GM23338 (cell line): ENCODE measurements at regions not wholly inside any gene's neighbourhood (a gene's known extent, or its start where the extent isn't known, plus 50 kb on each side); places are given as distances from the start of the nearest gene placed in this dataset.

Source experiments
- CREB1 ChIP-seq: fragments of 250-450 bp; sonication (Bioruptor Pico); IDR thresholded peaks from 2 replicates; pipeline ENCODE4 v1.5.0; 2020; ENCODE audit warnings: low read depth, mild to moderate bottlenecking, moderate library complexity
- CTCF ChIP-seq, 2 experiments: fragments of 200-600 bp in 1 of 2; sonication (generic) in 1 of 2; conservative IDR thresholded peaks; 2 replicates each; pipeline versions ENCODE4 v1.5.1 to v1.6.1; 2016 to 2017; ENCODE audit warnings: antibody characterized with exemption in 2 of 2, low read depth in 2 of 2, mild to moderate bottlenecking in 2 of 2, moderate library complexity in 1 of 2
- EZH2 ChIP-seq: fragments of 200-600 bp; sonication (generic); IDR thresholded peaks from one replicate; pipeline ENCODE4 v1.8.0; 2017; ENCODE audit warnings: antibody characterized with exemption, mild to moderate bottlenecking, low read depth; ENCODE audit not compliant: unreplicated experiment
- EZH2phosphoT487 ChIP-seq: fragments of 200-600 bp; sonication (generic); IDR thresholded peaks from one replicate; pipeline ENCODE4 v1.8.1; 2018; ENCODE audit warnings: antibody characterized with exemption; ENCODE audit not compliant: unreplicated experiment
- JUNB ChIP-seq: IDR thresholded peaks from one replicate; pipeline ENCODE4 v1.6.1; 2016; ENCODE audit warnings: antibody characterized with exemption; ENCODE audit not compliant: unreplicated experiment
- NANOG ChIP-seq: IDR thresholded peaks from 2 replicates; pipeline ENCODE4 v1.6.1; 2016; ENCODE audit warnings: antibody characterized with exemption, borderline replicate concordance
- POLR2AphosphoS5 ChIP-seq: IDR thresholded peaks from 2 replicates; pipeline ENCODE4 v1.6.1; 2016; ENCODE audit warnings: antibody characterized with exemption, low read depth
- REST ChIP-seq: IDR thresholded peaks from one replicate; pipeline ENCODE4 v1.6.1; 2018; ENCODE audit warnings: antibody characterized with exemption; ENCODE audit not compliant: unreplicated experiment
- STAT1 ChIP-seq: IDR thresholded peaks from one replicate; pipeline ENCODE4 v1.6.1; 2016; ENCODE audit warnings: antibody characterized with exemption; ENCODE audit not compliant: unreplicated experiment
- ZNF114 ChIP-seq: fragments of 250-450 bp; sonication (Bioruptor Pico); IDR thresholded peaks from 2 replicates; pipeline ENCODE4 v1.5.0; 2020; ENCODE audit warnings: mild to moderate bottlenecking, moderate library complexity
- TF ChIP-seq, protein P1 (sequence below): IDR thresholded peaks from 2 replicates; pipeline ENCODE4 v1.6.1; 2016; ENCODE audit warnings: antibody characterized with exemption

- TF ChIP-seq CTCF (conservative IDR thresholded peaks at IDR 0.05; ENCODE audit: low read depth in 2 of 2) (no peak), POLR2AphosphoS5 (no peak), CREB1 (no peak), EZH2phosphoT487 (no peak), EZH2 (no peak), REST (no peak), JUNB (no peak), NANOG (no peak), STAT1 (no peak), ZNF114 (no peak)
- TF ChIP-seq, protein P1, sequence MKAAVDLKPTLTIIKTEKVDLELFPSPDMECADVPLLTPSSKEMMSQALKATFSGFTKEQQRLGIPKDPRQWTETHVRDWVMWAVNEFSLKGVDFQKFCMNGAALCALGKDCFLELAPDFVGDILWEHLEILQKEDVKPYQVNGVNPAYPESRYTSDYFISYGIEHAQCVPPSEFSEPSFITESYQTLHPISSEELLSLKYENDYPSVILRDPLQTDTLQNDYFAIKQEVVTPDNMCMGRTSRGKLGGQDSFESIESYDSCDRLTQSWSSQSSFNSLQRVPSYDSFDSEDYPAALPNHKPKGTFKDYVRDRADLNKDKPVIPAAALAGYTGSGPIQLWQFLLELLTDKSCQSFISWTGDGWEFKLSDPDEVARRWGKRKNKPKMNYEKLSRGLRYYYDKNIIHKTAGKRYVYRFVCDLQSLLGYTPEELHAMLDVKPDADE, result no peak
These were observed 88.0 kb upstream of the MAN2A1 start for GRCh38 chr5:109601736-109602135.
